OCI-LY3 (cell line): ENCODE measurements at regions not wholly inside any gene's neighbourhood (a gene's known extent, or its start where the extent isn't known, plus 50 kb on each side); places are given as distances from the start of the nearest gene placed in this dataset.
"Not testable (repeated sequence)": the region's sequence is repeated elsewhere in the genome, so short reads cannot be mapped to it uniquely, and the experiment has no call there.

Experiments
- H2AFZ ChIP-seq: fragments of 200-600, 300-600 bp; shearing (Covaris generic); 2 replicates; pipeline ENCODE4 v1.6.0; 2014; ENCODE audit warnings: antibody characterized with exemption, low read depth, low read length
- H3K27ac ChIP-seq: fragments of 200-600, 300-600 bp; sonication (generic); 2 replicates; pipeline ENCODE4 v1.5.1; 2014; ENCODE audit warnings: mild to moderate bottlenecking, low read length, moderate library complexity, mixed read lengths
- H3K27me3 ChIP-seq: fragments of 200-600, 300-600 bp; sonication (generic); 2 replicates; pipeline ENCODE4 v1.6.1; 2014; ENCODE audit warnings: low read depth, low read length, mixed read lengths
- H3K36me3 ChIP-seq: fragments of 200-600, 300-600 bp; sonication (generic); replicated peaks from 2 replicates; pipeline ENCODE3; 2014; ENCODE audit warnings: low read depth, low read length, mixed read lengths
- H3K4me1 ChIP-seq: fragments of 300-600, 200-600 bp; sonication (generic); 2 replicates; pipeline ENCODE4 v1.6.1; 2014; ENCODE audit warnings: low read length, mixed read lengths
- H3K4me2 ChIP-seq: fragments of 200-600, 300-600 bp; sonication (generic); 2 replicates; pipeline ENCODE4 v1.6.1; 2014; ENCODE audit warnings: low read length, mixed read lengths
- H3K4me3 ChIP-seq: fragments of 300-600, 200-600 bp; sonication (generic); 2 replicates; pipeline ENCODE4 v1.5.1; 2014; ENCODE audit warnings: antibody characterized with exemption, mild to moderate bottlenecking, low read length, moderate library complexity
- H3K79me2 ChIP-seq: fragments of 300-600, 200-600 bp; shearing (Covaris generic); 2 replicates; pipeline ENCODE4 v1.6.1; 2014; ENCODE audit warnings: mild to moderate bottlenecking, low read length, mixed read lengths
- H3K9ac ChIP-seq: fragments of 300-600, 200-600 bp; shearing (Covaris generic); 2 replicates; pipeline ENCODE4 v1.6.0; 2014; ENCODE audit warnings: mild to moderate bottlenecking, low read length, moderate library complexity
- H3K9me3 ChIP-seq: fragments of 200-600, 300-600 bp; shearing (Covaris generic); 2 replicates; pipeline ENCODE4 v1.6.1; 2014; ENCODE audit warnings: low read length, mixed read lengths; ENCODE audit not compliant: insufficient read depth
- H4K20me1 ChIP-seq: fragments of 200-600, 300-600 bp; sonication (generic); 2 replicates; pipeline ENCODE4 v1.6.1; 2016; ENCODE audit warnings: low read length, mixed read lengths; ENCODE audit not compliant: insufficient read depth
- EZH2phosphoT487 ChIP-seq: fragments of 200-600 bp; shearing (Covaris generic); IDR thresholded peaks from 2 replicates; pipeline ENCODE4 v1.6.1; 2018; ENCODE audit warnings: antibody characterized with exemption, mixed run types, low read depth
- TF ChIP-seq, protein P1 (sequence below): fragments of 200-600, 300-600 bp; sonication (generic); IDR thresholded peaks from 2 replicates; pipeline ENCODE4 v1.5.1; 2014; ENCODE audit warnings: antibody characterized with exemption, low read length, low read depth

DNA sequence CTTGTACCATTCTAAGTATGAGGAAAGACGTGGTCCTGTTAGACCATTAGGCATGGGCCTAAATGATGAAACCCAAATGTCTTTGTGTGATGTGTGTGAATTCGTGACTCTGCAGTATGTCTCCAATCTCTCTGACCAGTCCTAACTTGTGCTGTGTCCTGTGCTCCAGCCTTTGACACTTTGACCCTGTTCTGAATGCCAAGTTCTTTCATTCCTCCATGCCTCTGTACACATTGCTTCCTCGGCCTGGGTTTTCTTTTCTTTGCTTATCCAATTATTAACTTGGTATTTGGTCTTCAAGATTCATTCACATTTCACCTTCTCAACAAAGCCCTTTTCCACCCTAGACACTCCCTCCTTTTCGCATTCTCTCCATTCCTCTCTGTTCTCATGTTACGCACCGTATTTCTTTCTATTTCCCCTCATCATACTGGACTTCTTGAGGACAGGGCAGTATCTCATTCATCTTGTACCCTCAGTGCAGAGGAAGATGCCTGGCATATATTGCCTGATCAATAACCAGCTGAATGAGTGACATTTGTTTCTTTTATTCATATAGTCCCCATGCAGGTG is 138.7 kb downstream of the F11 start:
- Histone ChIP-seq H3K9ac (no peak overlapping the region), H3K27me3 (no peaks in the 10 kb centered on the region), H3K9me3 (no peaks in the 10 kb centered on the region), H3K79me2 (no peaks in the 10 kb centered on the region), H2AFZ (no peak overlapping the region), H3K36me3 (no peaks in the 10 kb centered on the region), H4K20me1 (no peaks in the 10 kb centered on the region), H3K27ac (no peak overlapping the region), H3K4me3 (no peak overlapping the region), H3K4me2 (no peak overlapping the region), H3K4me1 (no peaks in the 10 kb centered on the region)
- TF ChIP-seq, protein P1, sequence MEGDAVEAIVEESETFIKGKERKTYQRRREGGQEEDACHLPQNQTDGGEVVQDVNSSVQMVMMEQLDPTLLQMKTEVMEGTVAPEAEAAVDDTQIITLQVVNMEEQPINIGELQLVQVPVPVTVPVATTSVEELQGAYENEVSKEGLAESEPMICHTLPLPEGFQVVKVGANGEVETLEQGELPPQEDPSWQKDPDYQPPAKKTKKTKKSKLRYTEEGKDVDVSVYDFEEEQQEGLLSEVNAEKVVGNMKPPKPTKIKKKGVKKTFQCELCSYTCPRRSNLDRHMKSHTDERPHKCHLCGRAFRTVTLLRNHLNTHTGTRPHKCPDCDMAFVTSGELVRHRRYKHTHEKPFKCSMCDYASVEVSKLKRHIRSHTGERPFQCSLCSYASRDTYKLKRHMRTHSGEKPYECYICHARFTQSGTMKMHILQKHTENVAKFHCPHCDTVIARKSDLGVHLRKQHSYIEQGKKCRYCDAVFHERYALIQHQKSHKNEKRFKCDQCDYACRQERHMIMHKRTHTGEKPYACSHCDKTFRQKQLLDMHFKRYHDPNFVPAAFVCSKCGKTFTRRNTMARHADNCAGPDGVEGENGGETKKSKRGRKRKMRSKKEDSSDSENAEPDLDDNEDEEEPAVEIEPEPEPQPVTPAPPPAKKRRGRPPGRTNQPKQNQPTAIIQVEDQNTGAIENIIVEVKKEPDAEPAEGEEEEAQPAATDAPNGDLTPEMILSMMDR: no peak
- no peak for TF ChIP-seq EZH2phosphoT487

DNA sequence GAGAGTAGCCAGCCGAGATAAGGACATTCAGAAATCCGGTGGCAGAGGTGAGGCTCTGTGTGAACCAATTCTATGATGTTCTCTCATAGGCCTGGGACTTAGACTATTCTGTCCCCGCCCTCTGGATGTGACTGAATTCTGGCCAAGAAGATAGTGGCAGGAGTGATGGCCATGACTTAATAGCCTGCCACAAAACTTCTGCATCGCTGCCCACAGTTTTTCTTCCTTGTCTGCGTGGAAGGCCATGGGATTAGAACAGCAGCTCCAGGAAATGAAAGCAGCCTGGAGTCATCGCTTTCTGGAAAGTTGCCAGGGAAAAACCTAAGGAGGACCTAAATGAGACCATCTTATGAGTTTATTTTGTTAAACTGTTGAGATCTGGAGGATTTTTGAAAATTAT is 134.7 kb downstream of the F11 start:
- Histone ChIP-seq H3K79me2 (no peaks in the 10 kb centered on the region), H3K36me3 (no peaks in the 10 kb centered on the region), H2AFZ (no peak overlapping the region), H3K27ac (no peak overlapping the region), H3K4me3 (no peak overlapping the region), H3K27me3 (no peaks in the 10 kb centered on the region), H3K4me1 (no peaks in the 10 kb centered on the region), H3K9me3 (no peaks in the 10 kb centered on the region), H4K20me1 (no peaks in the 10 kb centered on the region), H3K4me2 (no peak overlapping the region), H3K9ac (no peak overlapping the region)
- no peak for TF ChIP-seq EZH2phosphoT487
- TF ChIP-seq, protein P1: no peak

DNA sequence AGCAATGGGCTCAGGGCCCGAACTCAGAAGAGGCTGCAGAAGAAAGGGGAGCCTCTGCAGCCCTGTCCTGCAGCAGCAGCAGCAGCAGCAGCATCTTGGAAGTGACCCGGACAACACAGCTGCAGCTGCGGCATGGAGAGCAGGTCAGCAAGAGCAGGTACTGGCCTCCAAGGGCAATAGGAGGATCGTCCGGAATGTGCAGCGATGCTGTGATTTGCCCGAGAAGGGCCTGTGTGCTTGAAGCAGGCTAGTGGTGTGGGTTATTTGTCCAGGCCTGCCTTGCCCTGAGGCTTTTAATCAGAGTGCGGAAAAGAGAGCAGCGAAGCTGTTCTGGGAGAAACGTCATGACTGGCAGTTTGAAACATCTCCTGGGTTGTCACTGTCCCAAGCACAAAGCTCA is 126.0 kb downstream of the F11 start:
- TF ChIP-seq, protein P1: no peak
- TF ChIP-seq EZH2phosphoT487: no peak
- H3K36me3 ChIP-seq: no peaks in the 10 kb centered on the region
- H3K79me2 ChIP-seq: no peaks in the 10 kb centered on the region
- no peak overlapping the region for H3K9ac ChIP-seq
- no peak overlapping the region for H3K4me3 ChIP-seq
- no peaks in the 10 kb centered on the region for H3K4me1 ChIP-seq
- H3K4me2 ChIP-seq: no peak overlapping the region
- no peak overlapping the region for H2AFZ ChIP-seq
- H3K9me3 ChIP-seq: no peaks in the 10 kb centered on the region
- no peaks in the 10 kb centered on the region for H3K27me3 ChIP-seq
- H4K20me1 ChIP-seq: no peaks in the 10 kb centered on the region
- H3K27ac ChIP-seq: no peak overlapping the region

DNA sequence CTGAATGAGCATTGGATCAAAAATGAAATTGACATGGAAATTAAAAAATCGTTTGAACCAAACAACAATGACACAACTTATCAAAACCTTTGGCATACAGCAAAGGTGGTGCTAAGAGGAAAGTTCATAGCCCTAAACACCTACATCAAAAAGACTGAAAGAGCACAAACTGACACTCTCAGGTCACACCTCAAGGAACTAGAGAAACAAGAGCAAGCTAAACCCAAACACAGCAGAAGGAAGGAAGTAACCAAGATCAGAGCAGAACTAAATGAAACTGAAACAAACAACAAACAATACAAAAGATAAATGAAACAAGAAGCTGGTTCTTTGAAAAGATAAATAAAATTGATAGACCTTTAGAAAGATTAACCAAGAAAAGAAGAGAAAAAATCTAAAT is 118.3 kb downstream of the F11 start:
- H4K20me1 ChIP-seq, H3K79me2 ChIP-seq, H2AFZ ChIP-seq, H3K36me3 ChIP-seq, H3K9ac ChIP-seq, H3K27ac ChIP-seq, H3K4me3 ChIP-seq, H3K4me2 ChIP-seq, H3K4me1 ChIP-seq, H3K9me3 ChIP-seq, H3K27me3 ChIP-seq: not testable (repeated sequence)

DNA sequence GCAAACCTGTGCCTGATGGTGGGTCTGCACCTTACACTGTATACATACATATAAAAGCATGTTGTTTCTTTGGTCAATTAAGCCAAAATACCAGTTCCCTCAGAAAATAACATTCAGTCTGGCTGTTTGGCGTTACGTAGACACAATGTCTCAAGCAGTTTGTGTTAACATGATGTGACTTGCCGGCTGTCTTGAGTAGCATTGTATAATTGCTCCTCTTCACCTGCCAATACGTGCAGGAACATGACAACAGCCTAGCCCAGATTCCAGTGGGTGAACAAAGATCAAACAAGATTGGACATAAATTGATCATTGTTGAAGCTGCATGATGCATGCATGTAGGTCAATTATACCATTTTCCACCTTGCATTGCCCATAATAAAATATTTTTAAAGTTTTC is 102.3 kb downstream of the F11 start:
- Histone ChIP-seq H4K20me1 (no peaks in the 10 kb centered on the region), H3K4me2 (no peak overlapping the region), H3K4me1 (no peaks in the 10 kb centered on the region), H3K79me2 (no peaks in the 10 kb centered on the region), H3K27me3 (no peaks in the 10 kb centered on the region), H3K36me3 (no peaks in the 10 kb centered on the region), H3K9me3 (no peaks in the 10 kb centered on the region), H3K4me3 (no peak overlapping the region), H2AFZ (no peak overlapping the region), H3K27ac (no peak overlapping the region), H3K9ac (no peak overlapping the region)
- TF ChIP-seq, protein P1: no peak
- no peak for TF ChIP-seq EZH2phosphoT487
